Testis (tissue), 2 donors: ENCODE measurements at regions not wholly inside any gene's neighbourhood (a gene's known extent, or its start where the extent isn't known, plus 50 kb on each side); places are given as distances from the start of the nearest gene placed in this dataset.

Source experiments
- DNase-seq: peaks from one replicate; pipeline ENCODE4 v3.0.0-alpha.2; 2019
- H3K27ac ChIP-seq, 2 donors: fragments of 200-600 bp; sonication (generic); one replicate each; pipeline ENCODE4 v1.5.1; 2019
- H3K27me3 ChIP-seq: fragments of 200-600 bp; sonication (generic); one replicate; pipeline ENCODE4 v1.5.1; 2019
- H3K36me3 ChIP-seq: fragments of 200-600 bp; sonication (generic); one replicate; pipeline ENCODE4 v1.5.1; 2017; ENCODE audit warnings: low read depth; ENCODE audit errors: missing control alignments
- H3K4me1 ChIP-seq: fragments of 200-600 bp; sonication (generic); one replicate; pipeline ENCODE4 v1.5.1; 2019
- H3K4me3 ChIP-seq, 2 donors: fragments of 200-600 bp; sonication (generic); one replicate each; pipeline ENCODE4 v1.5.1; 2017 to 2019
- H3K9me3 ChIP-seq: fragments of 200-600 bp; sonication (generic); one replicate; pipeline ENCODE4 v1.5.1; 2017
- POLR2A ChIP-seq: fragments of 450-650 bp; IDR thresholded peaks from one replicate; pipeline ENCODE4 v1.6.1; 2017; ENCODE audit warnings: antibody characterized with exemption, mild to moderate bottlenecking, moderate library complexity
- WGBS, 2 donors: methylation state at CpG; one replicate each; pipeline ENCODE4 v1.1.5; 2018; 5-methylcytosine and 5-hydroxymethylcytosine counted together
- intact Hi-C: fragments of 100-400 bp; cut with DNase I; formaldehyde crosslinking; loops from one replicate; pipeline ENCODE4 v1.15.1; 2023; ENCODE audit warnings: low total_unique reads
- TF ChIP-seq, protein P1 (sequence below), 3 experiments: fragments of 450-650 bp in 2 of 3; fragments of 200-600 bp in 1 of 3; sonication (generic) in 1 of 3; IDR thresholded peaks; one replicate each; pipeline ENCODE4 v1.5.1; 2016 to 2019; ENCODE audit warnings: antibody characterized with exemption in 3 of 3, mild to moderate bottlenecking in 2 of 3, moderate library complexity in 1 of 3

DNA sequence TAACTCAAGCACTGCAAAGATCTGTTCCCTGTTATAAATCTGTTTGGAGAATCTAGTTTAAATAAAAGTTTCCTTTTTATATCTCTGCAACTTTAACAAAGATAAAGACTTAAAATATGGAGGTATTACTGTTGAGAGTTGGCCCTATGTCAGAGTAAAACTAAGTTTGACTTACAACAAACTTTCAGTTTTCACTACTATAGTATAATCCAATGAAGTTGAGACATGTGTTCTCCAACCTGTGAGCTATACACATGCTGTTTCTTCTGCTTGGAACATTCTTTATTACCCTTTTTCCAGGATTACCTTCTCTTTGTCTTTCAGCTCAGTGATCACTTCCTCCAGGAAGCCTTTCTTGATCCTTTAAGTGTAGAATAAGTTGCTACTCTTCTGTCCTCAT lies 1109.3 kb downstream of the MAT2B start:
- H3K9me3 ChIP-seq = no peaks in the 10 kb centered on the region
- H3K4me3 ChIP-seq = no peak overlapping the region
- TF ChIP-seq, protein P1, sequence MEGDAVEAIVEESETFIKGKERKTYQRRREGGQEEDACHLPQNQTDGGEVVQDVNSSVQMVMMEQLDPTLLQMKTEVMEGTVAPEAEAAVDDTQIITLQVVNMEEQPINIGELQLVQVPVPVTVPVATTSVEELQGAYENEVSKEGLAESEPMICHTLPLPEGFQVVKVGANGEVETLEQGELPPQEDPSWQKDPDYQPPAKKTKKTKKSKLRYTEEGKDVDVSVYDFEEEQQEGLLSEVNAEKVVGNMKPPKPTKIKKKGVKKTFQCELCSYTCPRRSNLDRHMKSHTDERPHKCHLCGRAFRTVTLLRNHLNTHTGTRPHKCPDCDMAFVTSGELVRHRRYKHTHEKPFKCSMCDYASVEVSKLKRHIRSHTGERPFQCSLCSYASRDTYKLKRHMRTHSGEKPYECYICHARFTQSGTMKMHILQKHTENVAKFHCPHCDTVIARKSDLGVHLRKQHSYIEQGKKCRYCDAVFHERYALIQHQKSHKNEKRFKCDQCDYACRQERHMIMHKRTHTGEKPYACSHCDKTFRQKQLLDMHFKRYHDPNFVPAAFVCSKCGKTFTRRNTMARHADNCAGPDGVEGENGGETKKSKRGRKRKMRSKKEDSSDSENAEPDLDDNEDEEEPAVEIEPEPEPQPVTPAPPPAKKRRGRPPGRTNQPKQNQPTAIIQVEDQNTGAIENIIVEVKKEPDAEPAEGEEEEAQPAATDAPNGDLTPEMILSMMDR (IDR thresholded peaks at IDR 0.05) = no peak
- TF ChIP-seq POLR2A = no peak
- H3K4me1 ChIP-seq = no peaks in the 10 kb centered on the region
- H3K27me3 ChIP-seq = no peaks in the 10 kb centered on the region
- no peak for DNase-seq
- no peaks in the 10 kb centered on the region for H3K36me3 ChIP-seq
- no peak overlapping the region for H3K27ac ChIP-seq
- intact Hi-C loops = no loop called here

DNA sequence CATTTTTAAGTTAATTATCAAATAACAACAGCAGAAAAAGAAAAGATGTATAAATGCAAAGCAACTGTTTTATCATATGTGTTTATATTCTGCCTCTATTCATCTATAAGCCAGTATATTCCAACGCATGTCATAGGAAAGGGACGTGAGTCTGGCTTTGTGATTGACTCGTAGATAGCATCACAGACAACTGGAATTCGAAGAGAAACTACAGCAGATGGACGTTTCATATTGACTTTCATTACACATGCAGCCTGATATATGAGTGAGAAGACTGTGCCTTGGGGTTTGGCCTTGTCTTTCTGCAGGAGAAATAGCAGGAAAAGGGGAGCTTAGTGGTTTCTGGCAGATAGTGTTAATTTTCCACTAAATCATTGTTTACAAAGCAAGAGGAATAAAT lies 1111.9 kb downstream of the MAT2B start:
- Histone ChIP-seq H3K9me3 (no peaks in the 10 kb centered on the region), H3K4me1 (no peaks in the 10 kb centered on the region), H3K27me3 (no peaks in the 10 kb centered on the region), H3K36me3 (no peaks in the 10 kb centered on the region), H3K4me3 (no peak overlapping the region), H3K27ac (no peak overlapping the region)
- intact Hi-C loops = no loop called here
- WGBS, 2 donors = 75 to 77% methylated on average over 5 of the region's 5 CpGs
- TF ChIP-seq POLR2A = no peak
- TF ChIP-seq, protein P1 (IDR thresholded peaks at IDR 0.05) = no peak
- no peak for DNase-seq

DNA sequence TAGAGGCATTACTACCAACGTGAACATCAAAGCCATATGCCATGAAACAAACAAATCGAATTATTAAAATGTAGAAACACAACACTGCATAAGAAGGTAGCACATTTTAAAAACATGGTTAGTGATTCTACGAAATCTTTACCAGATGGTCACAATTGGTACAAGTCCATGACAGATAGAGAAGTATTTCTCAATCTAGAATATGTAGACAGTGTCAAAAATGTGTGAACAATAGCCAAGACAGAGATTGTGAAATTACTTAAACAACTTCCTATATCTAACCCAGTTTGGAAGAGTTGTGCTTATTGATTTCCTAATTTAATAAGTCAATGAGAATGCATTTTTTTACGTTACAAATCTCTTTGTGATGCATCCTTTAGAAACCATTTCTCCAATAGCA lies 1121.6 kb downstream of the MAT2B start:
- H3K4me1 ChIP-seq = no peaks in the 10 kb centered on the region
- WGBS, 2 donors = 84 to 90% methylated on average over 4 of the region's 4 CpGs
- H3K27me3 ChIP-seq = no peaks in the 10 kb centered on the region
- no peak overlapping the region for H3K4me3 ChIP-seq
- no peak overlapping the region for H3K27ac ChIP-seq
- DNase-seq = no peak
- no peaks in the 10 kb centered on the region for H3K36me3 ChIP-seq
- TF ChIP-seq, protein P1 (IDR thresholded peaks at IDR 0.05) = no peak
- TF ChIP-seq POLR2A = no peak
- intact Hi-C loops = no loop called here
- no peaks in the 10 kb centered on the region for H3K9me3 ChIP-seq

DNA sequence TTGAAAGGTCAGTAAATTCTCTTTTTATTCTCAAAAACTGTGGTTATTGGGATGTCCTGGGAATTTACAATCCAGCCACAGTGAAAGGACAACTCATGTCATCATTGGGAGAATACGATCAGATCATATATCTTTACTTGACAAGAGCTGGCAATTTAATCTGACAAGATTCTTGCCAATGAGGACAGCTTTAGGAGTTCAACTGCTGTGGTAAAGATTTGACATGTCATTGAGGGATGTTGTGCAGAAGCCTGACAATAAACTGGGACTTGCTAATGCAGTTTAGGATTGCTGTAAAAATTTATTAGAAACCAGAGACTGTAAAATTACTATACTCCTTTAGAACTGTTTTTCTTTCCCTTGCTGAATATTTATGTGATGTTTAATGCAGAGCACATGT lies 1131.0 kb downstream of the MAT2B start:
- DNase-seq = no peak
- TF ChIP-seq, protein P1 (IDR thresholded peaks at IDR 0.05) = no peak
- TF ChIP-seq POLR2A = no peak
- no peaks in the 10 kb centered on the region for H3K27me3 ChIP-seq
- no peaks in the 10 kb centered on the region for H3K9me3 ChIP-seq
- no peaks in the 10 kb centered on the region for H3K36me3 ChIP-seq
- no peak overlapping the region for H3K27ac ChIP-seq
- intact Hi-C loops = no loop called here
- 67 to 77% methylated on average over 1 of the region's 1 CpG for WGBS, 2 donors
- no peak overlapping the region for H3K4me3 ChIP-seq
- H3K4me1 ChIP-seq = no peaks in the 10 kb centered on the region

DNA sequence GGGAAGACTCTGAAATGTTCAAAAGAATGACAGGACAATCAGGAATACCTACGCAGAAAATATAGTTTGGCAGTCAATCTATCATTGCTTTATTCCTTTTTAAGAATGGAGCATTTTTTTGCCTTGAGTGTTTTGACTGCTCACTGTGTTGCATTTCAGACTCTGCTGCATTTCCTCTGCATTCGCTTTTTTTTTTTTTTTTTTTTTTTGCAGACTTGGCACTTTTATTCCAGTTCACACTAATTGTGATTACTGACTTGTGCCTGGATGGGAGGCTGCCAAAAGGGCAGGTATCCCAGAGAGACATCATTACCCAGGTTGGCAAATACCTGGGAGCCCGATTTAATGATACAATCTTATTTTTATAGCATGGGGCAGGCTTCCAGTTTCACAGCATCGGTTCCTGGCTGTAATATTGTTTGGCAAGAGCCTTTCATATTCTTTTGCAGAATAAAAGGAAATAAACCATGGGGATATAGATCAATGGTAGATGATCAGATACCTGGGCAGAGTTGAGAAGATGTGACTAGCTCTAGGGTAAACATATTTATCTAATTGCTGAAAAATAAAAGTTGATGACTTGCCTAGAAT lies 1132.6 kb downstream of the MAT2B start:
- no peak overlapping the region for H3K27ac ChIP-seq
- 69 to 76% methylated on average over 4 of the region's 4 CpGs for whole genome bisulfite sequencing, 2 donors
- intact Hi-C loops = no loop called here
- TF ChIP-seq, protein P1 (IDR thresholded peaks at IDR 0.05) = no peak
- TF ChIP-seq POLR2A = no peak
- no peaks in the 10 kb centered on the region for H3K27me3 ChIP-seq
- no peak overlapping the region for H3K4me3 ChIP-seq
- no peaks in the 10 kb centered on the region for H3K9me3 ChIP-seq
- DNase-seq = no peak
- no peaks in the 10 kb centered on the region for H3K36me3 ChIP-seq
- no peaks in the 10 kb centered on the region for H3K4me1 ChIP-seq
